ENCODE measurements at regions not wholly inside any gene's neighbourhood (a gene's known extent, or its start where the extent isn't known, plus 50 kb on each side); places are given as distances from the start of the nearest gene placed in this dataset.

GRCh38 chr5:52469420-52469819, 318.3 kb upstream of the ITGA1 start:
- H3K9me2 ChIP-seq: no peaks in the 10 kb centered on the region
- H3F3A ChIP-seq (replicated peaks; ENCODE audit: insufficient read depth): no peaks in the 10 kb centered on the region
- WGBS (ENCODE audit: low lambda C conversion rate): 65% methylated on average over 5 of the region's 5 CpGs
- H3K4me3 ChIP-seq (ENCODE audit: low read depth in 2 of 2, low read length in 1 of 2): no peak overlapping the region
- TF ChIP-seq, protein P1, sequence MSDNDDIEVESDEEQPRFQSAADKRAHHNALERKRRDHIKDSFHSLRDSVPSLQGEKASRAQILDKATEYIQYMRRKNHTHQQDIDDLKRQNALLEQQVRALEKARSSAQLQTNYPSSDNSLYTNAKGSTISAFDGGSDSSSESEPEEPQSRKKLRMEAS (IDR thresholded peaks at IDR 0.05; ENCODE audit: low read depth): no peak
- TF ChIP-seq EZH2phosphoT487 (IDR thresholded peaks at IDR 0.05; ENCODE audit: borderline replicate concordance, low read depth) (no peak), RFX5 (IDR thresholded peaks at IDR 0.05; ENCODE audit: low read length) (no peak)
- no peak overlapping the region for H2AFZ ChIP-seq (ENCODE audit: low read depth)
- CTCF ChIA-PET: no interaction called here
- POLR2A ChIA-PET: no interaction called here
- DNase-seq: no peak
- H4K20me1 ChIP-seq (ENCODE audit: insufficient read depth): no peaks in the 10 kb centered on the region
- no peaks in the 10 kb centered on the region for H3K9me3 ChIP-seq
- no peak overlapping the region for H3K9ac ChIP-seq
- H3K27ac ChIP-seq (ENCODE audit: low read depth in 2 of 2, low read length in 1 of 2): no peak overlapping the region
- no peak overlapping the region for H3K4me2 ChIP-seq
- H3K27me3 ChIP-seq (ENCODE audit: insufficient read depth): no peaks in the 10 kb centered on the region
- no peaks in the 10 kb centered on the region for H3K4me1 ChIP-seq (ENCODE audit: control insufficient read depth in 1 of 2, insufficient read depth in 2 of 2, low read depth in 1 of 2, low read length in 1 of 2)
- no peaks in the 10 kb centered on the region for H3K36me3 ChIP-seq (replicated peaks in 1 of 2; ENCODE audit: control insufficient read depth in 1 of 2, insufficient read depth in 2 of 2, low read length in 1 of 2)
- H3K79me2 ChIP-seq (ENCODE audit: insufficient read depth): no peaks in the 10 kb centered on the region

GRCh38 chr5:52469835-52470234, 317.9 kb upstream of the ITGA1 start:
- H3K36me3 ChIP-seq (replicated peaks in 1 of 2; ENCODE audit: control insufficient read depth in 1 of 2, insufficient read depth in 2 of 2, low read length in 1 of 2): no peaks in the 10 kb centered on the region
- H3K27ac ChIP-seq (ENCODE audit: low read depth in 2 of 2, low read length in 1 of 2): no peak overlapping the region
- WGBS (ENCODE audit: low lambda C conversion rate): 62% methylated on average over 1 of the region's 1 CpG
- CTCF ChIA-PET: no interaction called here
- TF ChIP-seq MXI1 (IDR thresholded peaks at IDR 0.05; ENCODE audit: low read depth, low read length): no peak
- no peak for TF ChIP-seq RFX5 (IDR thresholded peaks at IDR 0.05; ENCODE audit: low read length)
- TF ChIP-seq, protein P2, sequence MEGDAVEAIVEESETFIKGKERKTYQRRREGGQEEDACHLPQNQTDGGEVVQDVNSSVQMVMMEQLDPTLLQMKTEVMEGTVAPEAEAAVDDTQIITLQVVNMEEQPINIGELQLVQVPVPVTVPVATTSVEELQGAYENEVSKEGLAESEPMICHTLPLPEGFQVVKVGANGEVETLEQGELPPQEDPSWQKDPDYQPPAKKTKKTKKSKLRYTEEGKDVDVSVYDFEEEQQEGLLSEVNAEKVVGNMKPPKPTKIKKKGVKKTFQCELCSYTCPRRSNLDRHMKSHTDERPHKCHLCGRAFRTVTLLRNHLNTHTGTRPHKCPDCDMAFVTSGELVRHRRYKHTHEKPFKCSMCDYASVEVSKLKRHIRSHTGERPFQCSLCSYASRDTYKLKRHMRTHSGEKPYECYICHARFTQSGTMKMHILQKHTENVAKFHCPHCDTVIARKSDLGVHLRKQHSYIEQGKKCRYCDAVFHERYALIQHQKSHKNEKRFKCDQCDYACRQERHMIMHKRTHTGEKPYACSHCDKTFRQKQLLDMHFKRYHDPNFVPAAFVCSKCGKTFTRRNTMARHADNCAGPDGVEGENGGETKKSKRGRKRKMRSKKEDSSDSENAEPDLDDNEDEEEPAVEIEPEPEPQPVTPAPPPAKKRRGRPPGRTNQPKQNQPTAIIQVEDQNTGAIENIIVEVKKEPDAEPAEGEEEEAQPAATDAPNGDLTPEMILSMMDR (IDR thresholded peaks at IDR 0.05): no peak
- TF ChIP-seq RXRA (IDR thresholded peaks at IDR 0.05; ENCODE audit: borderline replicate concordance, low read depth): no peak
- TF ChIP-seq TEAD4 (IDR thresholded peaks at IDR 0.05; ENCODE audit: borderline replicate concordance, insufficient read depth): no peak
- TF ChIP-seq REST (IDR thresholded peaks at IDR 0.05; ENCODE audit: low read depth, low read length): no peak
- TF ChIP-seq FOXJ3 (CRISPR knock-in tag; IDR thresholded peaks at IDR 0.05): no peak
- no peak for TF ChIP-seq NRF1 (IDR thresholded peaks at IDR 0.05; ENCODE audit: low read depth, low read length)
- no peak for TF ChIP-seq SIN3A (IDR thresholded peaks at IDR 0.05; ENCODE audit: borderline replicate concordance, low read depth, low read length)
- TF ChIP-seq, protein P1 (IDR thresholded peaks at IDR 0.05; ENCODE audit: low read depth): no peak
- TF ChIP-seq EZH2phosphoT487 (IDR thresholded peaks at IDR 0.05; ENCODE audit: borderline replicate concordance, low read depth): no peak
- no peak for TF ChIP-seq YY1 (IDR thresholded peaks at IDR 0.05; ENCODE audit: low read depth)
- TF ChIP-seq USF2 (IDR thresholded peaks at IDR 0.05; ENCODE audit: borderline replicate concordance, low read depth, low read length): no peak
- no peak for TF ChIP-seq RAD21 (IDR thresholded peaks at IDR 0.05; ENCODE audit: low read length)
- no peak for TF ChIP-seq POLR2AphosphoS5 (IDR thresholded peaks at IDR 0.05; ENCODE audit: low read depth, low read length)
- TF ChIP-seq IRF3 (IDR thresholded peaks at IDR 0.05; ENCODE audit: low read depth, low read length): no peak
- no peak for TF ChIP-seq NFIC (IDR thresholded peaks at IDR 0.05; ENCODE audit: borderline replicate concordance)
- TF ChIP-seq TAF1 (IDR thresholded peaks at IDR 0.05; ENCODE audit: borderline replicate concordance, low read depth, low read length): no peak
- H2AFZ ChIP-seq (ENCODE audit: low read depth): no peak overlapping the region
- no peaks in the 10 kb centered on the region for H3K9me3 ChIP-seq
- H3K4me2 ChIP-seq: no peak overlapping the region
- no peaks in the 10 kb centered on the region for H3K4me1 ChIP-seq (ENCODE audit: control insufficient read depth in 1 of 2, insufficient read depth in 2 of 2, low read depth in 1 of 2, low read length in 1 of 2)
- no peak overlapping the region for H3K4me3 ChIP-seq (ENCODE audit: low read depth in 2 of 2, low read length in 1 of 2)
- H4K20me1 ChIP-seq (ENCODE audit: insufficient read depth): no peaks in the 10 kb centered on the region
- H3K9ac ChIP-seq: no peak overlapping the region
- no peak for DNase-seq
- no peaks in the 10 kb centered on the region for H3F3A ChIP-seq (replicated peaks; ENCODE audit: insufficient read depth)
- POLR2A ChIA-PET: no interaction called here
- H3K79me2 ChIP-seq (ENCODE audit: insufficient read depth): no peaks in the 10 kb centered on the region
- H3K27me3 ChIP-seq (ENCODE audit: insufficient read depth): no peaks in the 10 kb centered on the region
- H3K9me2 ChIP-seq: no peaks in the 10 kb centered on the region
